ENCODE measurements at regions not wholly inside any gene's neighbourhood (a gene's known extent, or its start where the extent isn't known, plus 50 kb on each side); places are given as distances from the start of the nearest gene placed in this dataset.
A peak's percentile ranks its signal among the peaks of the same experiment; 100 is the strongest.
"Not testable (repeated sequence)": the region's sequence is repeated elsewhere in the genome, so short reads cannot be mapped to it uniquely, and the experiment has no call there.

DNA sequence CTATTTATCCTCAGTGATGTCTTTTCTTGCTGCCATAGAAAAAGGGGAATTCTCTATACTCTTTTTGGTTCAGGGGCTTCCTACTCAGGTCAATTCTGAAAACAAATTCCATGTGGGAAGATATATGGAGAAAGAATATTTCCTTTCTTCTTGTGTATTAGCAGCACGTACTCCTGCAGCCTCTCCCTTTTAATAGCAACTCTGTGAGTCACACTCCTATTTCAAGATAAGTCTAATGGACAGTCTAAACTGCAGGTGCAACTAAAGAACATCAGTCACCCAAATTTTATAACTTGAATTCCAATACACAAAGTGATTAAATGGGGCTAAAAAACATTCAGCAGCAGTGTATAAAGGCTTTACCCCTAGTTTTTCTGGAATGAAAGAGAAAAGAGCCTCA is 942.2 kb downstream of the CNTNAP5 start:
- DNase-seq (ENCODE audit: low read depth) = no peak

DNA sequence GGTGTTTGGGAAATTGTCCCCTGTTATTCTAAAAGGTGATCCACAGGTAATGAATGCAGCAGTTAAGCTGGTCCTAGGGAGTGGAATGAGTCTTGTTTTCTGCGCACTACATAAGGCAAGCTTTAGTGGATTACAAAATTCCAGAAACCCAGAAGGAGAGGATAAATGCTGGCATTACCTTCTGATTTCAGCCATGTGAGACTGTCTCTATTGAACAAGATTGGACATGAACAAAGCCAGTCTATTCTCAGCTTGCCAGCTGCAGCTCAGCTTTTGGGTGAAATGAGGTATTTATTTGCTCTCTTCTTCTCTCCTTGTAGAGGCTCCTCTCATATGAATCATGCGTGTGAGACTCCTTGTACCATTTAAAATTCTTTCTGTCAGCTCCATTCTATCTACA is 944.9 kb downstream of the CNTNAP5 start:
- DNase-seq (ENCODE audit: low read depth) = no peak

DNA sequence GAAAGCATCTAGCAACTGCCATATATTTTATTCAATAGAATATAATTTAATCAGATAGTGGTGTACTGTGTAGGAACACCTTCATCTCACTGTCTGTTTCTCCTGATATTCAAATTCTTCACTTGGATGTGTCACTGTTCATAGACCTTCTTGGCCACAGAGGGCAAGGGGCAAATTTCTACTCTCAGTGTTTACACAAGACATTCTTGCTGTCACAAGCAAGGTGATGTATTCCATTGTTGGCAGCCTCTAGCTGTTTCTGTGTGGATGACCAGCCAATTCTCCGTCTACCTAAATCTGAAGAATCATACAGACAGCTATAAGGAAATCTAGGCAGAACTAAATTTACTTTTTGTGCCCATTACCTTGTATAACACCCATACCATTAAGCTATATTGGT is 948.3 kb downstream of the CNTNAP5 start:
- DNase-seq (ENCODE audit: low read depth) = peak; percentile 62

DNA sequence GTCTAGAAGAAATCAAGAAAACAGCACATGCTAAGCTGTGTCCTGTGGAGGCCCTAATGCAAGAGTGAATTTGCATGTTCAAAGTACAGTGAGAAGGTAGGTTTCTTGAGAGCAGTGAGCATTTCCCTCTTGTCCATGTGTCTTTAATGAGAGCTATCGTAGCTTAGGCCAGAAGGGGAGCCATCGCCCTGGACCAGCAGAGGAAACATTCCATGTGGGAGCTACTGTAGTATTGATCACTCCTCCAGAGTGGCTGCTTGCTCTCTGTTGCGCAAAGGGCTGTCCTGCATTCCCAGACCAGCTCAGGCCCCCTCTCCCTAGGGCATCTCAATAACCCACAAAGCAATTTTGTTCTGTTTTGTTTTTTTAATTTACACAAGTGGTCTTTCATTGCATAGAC is 950.1 kb downstream of the CNTNAP5 start:
- no peak for DNase-seq (ENCODE audit: low read depth)

DNA sequence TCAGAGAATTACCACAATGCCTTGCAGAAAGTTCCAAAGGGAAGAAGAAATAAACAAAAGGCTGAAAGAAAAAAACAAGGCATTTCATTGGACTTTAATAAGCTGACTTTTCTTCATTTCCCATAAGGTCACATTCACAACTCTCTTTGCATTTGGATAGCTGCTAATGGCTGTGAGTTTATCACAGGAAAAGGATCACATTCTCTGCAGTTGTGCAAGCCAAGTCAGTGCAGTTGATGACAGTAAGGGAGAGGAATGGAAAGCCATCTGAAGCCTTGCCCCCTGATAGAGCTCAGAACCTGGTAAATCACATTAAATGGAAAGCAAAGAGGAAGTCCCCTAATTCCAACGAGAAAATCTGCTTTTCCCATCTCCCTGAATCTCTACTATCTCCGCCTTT is 950.6 kb downstream of the CNTNAP5 start:
- no peak for DNase-seq (ENCODE audit: low read depth)

DNA sequence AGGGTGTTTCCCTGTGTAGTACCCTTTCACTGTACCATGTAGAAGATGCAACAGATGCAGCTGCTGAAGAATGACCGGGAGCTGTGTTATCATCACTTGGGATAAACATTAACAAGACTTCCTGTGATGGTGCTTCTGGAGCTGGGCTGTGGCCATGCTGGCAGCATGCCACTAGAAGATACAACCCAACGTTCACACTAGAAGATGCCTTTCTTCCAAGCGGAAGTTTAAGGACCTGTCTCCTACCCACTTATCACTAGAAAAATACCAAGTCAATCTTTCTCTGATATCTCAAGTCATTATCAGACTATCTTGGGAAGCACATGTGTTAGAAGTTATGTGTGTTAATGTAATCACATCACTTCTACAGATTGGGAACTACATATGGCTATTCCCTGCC is 953.5 kb downstream of the CNTNAP5 start:
- no peak for DNase-seq (ENCODE audit: low read depth)

DNA sequence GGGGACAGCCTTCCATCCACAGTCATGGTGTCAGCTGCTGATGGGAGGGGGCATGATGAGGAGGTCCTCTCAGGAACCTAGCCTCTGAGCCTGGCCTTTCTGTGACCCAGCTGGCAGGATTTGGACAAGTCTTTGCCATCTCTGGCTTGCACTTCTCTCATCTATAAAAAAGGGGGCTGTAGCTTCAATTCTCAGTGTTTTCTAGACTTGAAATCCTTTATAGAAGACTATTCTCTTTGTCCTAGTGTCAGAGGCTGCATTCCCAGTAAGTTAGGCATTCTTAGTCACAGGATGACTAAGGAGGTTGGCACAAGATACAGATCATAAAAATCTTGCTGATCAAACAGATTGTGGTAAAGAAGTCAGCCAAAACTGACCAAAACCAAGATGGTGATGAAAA is 958.5 kb downstream of the CNTNAP5 start:
- DNase-seq (ENCODE audit: low read depth) = peak; percentile 97

DNA sequence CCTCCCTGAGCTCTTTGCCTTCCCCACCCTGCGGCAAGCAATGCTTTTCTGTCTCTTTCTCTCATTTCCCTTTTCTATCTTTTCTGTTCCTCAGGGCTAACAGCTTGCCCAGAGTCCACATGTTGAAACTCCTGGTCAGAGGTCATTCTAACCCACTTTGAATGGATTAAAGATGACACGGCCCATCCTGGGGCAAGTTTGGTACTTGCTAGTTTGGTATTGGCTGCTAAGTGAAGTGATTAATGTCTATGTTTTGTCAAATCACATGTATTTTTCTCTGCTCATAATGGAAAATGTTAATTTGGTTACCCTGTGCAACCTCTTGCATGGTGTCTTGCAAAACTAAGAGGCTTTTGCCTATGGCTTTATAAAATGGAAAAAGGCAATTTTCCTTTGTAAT is 960.2 kb downstream of the CNTNAP5 start:
- DNase-seq (ENCODE audit: low read depth) = no peak

DNA sequence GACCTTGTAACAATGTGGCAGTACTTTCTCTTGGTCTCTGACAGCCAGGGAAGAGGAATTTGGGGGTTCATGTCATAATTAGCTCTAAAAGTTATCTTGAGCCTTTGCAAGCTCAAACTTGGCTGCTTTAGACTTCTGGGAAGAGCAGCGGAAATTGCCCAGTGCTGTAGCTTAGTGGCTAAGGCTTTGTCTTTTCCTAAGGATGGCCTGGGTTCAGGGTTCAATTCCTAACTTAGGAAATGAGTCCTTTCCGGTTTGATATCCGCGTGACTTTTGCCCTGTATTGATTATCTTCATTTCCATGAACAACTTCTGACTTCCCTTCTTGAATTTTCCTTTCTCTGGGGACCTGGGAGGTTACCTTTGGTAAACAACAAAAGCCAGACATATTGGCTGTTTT is 961.0 kb downstream of the CNTNAP5 start:
- DNase-seq (ENCODE audit: low read depth) = no peak

DNA sequence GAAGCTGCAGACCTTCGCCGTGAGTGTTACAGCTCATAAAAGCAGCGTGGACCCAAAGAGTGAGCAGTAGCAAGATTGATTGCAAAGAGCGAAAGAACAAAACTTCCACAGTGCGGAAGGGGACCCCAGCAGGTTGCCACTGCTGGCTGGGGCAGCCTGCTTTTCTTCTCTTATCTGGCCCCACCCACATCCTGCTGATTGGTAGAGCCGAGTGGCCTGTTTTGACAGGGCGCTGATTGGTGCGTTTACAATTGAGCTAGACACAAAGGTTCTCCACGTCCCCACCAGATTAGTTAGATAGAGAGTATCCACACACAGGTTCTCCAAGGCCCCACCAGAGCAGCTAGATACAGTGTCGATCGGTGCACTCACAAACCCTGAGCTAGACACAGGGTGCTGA is 961.8 kb downstream of the CNTNAP5 start:
- DNase-seq (ENCODE audit: low read depth) = not testable (repeated sequence)

DNA sequence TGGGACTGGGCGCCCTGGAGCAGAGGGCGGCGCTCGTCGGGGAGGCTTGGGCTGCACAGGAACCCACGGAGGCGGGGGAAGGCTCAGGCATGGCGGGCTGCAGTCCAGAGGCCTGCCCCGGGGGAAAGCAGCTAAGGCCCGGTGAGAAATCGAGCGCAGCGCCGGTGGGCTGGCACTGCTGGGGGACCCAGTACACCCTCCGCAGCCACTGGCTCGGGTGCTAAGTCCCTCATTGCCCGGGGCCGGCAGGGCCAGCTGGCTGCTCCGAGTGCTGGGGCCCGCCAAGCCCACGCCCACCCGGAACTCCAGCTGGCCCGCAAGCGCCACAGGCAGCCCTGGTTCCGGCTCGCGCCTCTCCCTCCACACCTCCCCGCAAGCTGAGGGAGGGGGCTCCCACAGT is 962.3 kb downstream of the CNTNAP5 start:
- DNase-seq (ENCODE audit: low read depth) = not testable (repeated sequence)

DNA sequence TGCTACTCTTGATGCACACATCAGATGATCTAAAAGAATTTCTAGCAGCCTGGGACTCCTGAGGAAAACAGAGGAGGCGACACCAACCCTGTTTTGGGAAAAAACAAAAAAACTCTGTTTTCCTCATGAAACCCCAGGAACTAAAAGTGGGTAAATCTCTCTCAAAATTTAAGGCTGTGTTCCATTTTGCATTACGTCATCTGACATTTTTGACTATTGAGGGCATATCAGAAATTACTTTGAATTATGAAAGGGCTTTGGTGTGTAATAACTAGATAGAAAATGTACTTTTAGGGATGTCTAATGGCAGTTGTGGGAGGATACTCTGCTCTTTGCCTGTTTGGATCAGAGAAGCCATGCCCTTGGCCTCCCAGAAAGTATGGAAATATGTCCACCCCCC is 963.0 kb downstream of the CNTNAP5 start:
- DNase-seq (ENCODE audit: low read depth) = no peak

DNA sequence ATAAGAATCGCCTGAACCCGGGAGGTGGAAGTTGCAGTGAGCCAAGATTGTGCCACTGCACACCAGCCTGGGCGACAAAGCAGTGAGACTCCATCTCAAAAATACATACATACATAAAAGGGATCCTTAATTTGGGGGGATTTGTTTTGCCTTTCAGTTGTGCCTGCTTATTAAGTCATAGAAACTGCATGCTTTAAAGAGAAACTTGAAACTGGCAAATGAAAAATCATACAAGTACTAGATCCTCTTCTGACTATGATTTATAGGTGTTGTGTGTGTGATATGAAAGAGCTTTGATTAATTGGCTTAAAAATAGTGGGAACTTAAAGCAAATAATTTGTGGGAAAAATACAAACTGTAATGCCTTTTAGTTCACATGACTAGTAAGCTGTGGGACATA is 963.7 kb downstream of the CNTNAP5 start:
- no peak for DNase-seq (ENCODE audit: low read depth)

DNA sequence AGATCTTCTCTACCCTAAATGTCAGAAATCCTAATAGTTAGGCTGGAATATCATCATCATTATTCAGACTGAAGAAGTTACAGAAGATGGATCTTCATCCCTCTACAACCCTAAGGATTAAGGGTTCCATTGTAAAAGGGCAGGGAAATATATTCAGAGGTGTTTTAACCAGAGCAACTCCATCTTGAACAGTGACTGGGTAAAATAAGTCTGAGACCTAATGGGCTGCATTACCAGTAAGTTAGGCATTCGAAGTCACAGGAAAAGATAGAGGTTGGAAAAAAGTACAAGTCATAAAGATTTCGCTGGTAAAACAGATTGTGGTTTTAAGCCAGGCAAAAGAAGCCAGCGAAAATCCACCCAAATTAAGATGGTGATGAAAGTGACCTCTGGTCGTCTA is 968.7 kb downstream of the CNTNAP5 start:
- no peak for DNase-seq (ENCODE audit: low read depth)

DNA sequence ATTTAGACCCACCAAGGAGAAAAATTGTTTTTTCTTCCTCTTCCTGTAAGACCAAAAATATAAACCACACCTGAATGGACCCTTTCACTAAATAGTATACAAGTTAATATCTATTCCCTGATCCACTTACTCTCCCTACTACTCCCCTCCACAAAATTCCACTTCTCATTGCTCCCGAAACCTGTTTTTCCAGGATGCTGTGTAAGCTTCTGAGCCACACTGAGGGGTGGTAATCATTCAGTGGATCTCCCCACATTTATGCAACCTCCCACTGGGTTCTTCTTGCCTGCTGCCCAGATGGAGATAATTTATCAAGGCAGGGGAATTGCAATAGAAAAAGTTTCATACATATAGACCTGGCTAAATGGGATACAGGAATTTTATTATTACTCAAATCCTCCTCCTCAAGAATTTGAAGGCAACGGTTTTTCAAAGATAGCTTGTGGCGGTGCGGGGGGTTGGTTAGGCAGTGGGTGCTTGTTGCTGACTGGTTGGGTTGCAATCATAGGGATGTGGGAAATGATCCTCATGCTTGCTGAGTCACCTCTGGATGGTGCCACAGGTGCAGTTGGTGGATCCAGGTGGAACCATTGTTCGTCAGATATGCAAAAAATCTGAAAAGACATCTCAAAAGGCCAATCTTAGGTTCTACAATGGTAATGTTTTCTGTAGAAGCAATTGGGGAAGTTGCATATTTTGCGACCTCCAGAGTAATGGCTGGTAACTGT is 970.3 kb downstream of the CNTNAP5 start:
- DNase-seq (ENCODE audit: low read depth) = no peak

DNA sequence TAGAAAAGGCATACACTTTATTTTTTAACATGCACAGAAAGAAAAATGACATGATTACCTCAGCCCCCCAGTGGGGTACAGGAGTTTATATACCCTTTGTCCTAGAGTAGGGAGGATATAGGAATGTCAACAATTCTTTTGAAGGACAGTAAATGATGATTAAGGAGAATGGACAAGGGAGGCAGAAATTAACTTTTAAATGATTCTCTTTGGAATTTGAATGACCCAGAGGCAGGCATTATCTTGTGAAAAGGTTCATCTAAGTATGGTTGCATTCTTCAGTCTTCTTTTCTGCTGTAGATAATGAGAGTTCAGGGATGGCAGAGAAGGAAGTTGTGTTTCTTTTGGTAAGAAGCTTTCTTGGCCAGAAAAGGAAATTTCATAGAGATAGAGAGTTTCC is 971.3 kb downstream of the CNTNAP5 start:
- DNase-seq (ENCODE audit: low read depth) = no peak

DNA sequence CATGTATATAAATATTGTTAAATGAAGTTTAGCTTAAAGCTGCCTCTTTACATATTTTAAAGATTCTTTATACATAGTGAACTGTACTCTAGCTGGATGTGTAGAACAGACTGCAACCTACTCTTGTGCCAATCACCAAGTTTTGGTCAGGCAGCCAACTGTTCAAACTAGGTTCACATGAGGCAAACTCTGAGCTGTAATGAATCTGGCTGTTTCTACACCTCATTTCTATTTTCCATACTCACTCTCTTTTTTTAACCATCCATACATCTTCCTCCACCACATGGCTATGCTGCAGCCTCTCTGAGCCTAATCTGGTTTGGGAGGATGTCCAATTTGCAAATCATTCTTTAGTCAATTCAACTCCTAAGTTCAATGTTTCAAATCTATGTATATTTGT is 974.8 kb downstream of the CNTNAP5 start:
- no peak for DNase-seq (ENCODE audit: low read depth)

DNA sequence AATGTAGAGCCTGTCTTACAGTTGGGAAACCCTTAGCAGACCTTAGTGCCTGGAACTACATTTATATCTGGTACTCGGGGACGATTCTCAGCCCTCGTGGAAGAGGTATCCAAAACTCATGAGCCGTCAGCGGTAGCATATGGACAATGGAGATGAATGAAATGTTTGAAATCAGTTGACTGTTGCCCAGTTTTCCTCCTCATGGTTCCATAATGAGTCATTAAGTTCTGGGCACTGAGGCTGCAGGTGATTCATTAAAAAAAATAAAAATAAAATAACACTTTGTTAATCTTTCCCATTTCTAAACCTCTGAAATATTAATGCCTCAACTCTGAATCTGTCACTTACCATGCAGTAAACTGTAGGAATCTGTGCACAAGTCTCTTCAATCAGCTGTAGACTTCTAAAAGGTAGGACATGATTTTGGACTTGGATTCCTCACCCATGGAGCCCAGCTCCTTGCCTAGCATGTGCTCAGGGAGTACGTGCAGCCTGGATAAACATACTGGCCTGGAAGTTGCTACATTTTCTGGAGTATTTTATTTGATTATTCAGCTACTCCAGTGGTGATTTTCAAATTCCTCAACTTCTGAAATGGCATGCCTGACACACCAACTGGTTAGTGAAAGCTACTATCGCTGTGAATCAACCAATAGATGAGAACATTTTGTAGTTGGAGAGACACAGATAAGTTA is 979.2 kb downstream of the CNTNAP5 start:
- peak; percentile 74 for DNase-seq (ENCODE audit: low read depth)

DNA sequence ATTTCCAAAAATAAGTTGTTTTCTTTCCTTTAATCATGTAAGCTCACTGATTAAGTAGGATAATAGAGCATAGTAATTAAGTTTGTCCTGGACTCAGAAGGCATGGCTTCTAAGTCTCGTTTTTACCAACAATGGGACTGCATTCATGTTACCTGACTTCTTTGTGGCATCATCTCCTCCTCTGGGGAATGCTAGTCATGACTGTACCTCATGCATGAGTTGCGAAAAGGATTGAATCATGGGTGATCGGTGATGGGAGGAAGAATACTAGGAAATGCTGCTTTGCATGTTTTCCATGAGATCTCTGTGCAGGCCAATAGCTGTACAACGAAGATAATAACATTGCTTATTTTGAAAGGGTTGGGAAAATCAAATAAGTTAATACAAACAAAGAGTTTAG is 981.6 kb downstream of the CNTNAP5 start:
- no peak for DNase-seq (ENCODE audit: low read depth)

DNA sequence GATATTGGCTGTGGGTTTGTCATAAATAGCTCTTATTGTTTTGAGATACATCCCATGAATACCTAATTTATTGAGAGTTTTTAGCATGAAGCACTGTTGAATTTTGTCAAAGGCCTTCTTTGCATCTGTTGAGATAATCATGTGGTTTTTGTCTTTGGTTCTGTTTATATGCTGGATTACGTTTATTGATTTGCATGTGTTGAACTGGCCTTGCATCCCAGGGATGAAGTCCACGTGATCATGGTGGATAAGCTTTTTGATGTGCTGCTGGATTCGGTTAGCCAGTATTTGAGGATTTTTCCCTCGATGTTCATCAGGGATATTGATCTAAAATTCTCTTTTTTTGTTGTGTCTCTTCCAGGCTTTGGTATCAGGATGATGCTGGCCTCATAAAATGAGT is 1003.6 kb downstream of the CNTNAP5 start:
- DNase-seq (ENCODE audit: low read depth) = not testable (repeated sequence)

DNA sequence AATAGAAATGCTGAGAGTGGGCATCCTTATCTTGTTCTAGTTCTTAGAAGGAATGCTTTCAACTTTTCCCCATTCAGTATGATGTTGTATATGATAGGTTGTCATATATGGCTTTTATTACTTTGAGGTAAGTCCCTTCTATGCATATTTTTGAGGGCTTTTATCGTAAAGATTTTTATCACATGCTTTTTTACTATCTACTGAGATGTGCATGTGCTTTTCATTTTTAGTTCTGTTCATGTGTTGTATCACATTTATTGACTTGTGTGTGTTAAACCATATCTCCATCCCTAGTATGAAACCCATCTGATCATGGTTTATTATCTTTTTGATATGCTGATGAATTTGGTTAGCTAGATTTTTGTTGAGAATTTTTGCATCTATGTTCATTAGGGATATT is 1008.8 kb downstream of the CNTNAP5 start:
- no peak for DNase-seq (ENCODE audit: low read depth)

DNA sequence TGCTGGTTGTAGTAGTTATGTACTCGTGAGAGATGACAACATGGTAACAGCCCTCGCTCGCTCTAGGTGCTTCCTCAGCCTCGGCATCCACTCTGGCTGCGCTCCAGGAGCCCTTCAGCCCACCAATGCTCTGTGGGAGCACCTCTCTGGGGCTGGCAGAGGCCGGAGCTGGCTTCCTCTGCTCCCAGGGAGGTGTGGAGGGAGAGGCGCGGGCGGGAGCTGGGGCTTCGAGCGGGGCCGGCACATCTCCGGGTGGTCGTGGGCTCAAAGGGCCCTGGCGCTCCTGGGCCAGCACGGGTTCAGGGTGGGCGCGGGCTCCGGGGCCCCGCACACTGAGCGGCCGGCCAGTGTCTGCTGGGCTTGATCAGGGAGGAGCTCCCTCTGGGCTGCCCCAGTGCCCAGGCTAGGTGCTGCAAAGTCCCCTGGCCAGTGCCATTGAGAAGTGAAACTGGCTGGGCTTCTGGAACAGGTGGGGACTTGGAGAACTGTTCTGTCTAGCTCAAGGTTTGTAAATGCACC is 1012.1 kb downstream of the CNTNAP5 start:
- no peak for DNase-seq (ENCODE audit: low read depth)

DNA sequence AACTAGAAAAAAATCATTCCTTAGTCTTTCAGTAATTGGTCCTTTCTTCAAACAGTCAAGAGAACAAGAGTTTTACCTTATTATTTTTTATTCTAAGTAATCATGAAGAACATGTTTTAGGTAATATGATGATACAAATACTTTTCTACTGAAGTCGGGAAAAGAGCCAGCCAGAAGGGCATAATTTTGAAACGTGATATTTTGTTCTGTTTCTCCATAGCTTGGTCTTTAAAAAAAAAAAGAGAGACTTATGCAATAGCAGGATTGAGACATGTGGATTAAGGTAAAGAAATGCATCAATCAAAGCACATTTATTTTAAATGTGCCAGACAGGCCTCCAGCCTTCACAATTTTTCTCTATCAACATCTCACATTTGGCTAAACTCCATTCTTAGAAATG is 1016.8 kb downstream of the CNTNAP5 start:
- no peak for DNase-seq (ENCODE audit: low read depth)

Measured in HT1080 (cell line).